GM13977 (cell line): ENCODE measurements at regions not wholly inside any gene's neighbourhood (a gene's known extent, or its start where the extent isn't known, plus 50 kb on each side); places are given as distances from the start of the nearest gene placed in this dataset.

Experiments
- DNase-seq: peaks from one replicate; pipeline ENCODE4 v3.0.0; 2012; ENCODE audit warnings: low spot score
- in situ Hi-C: fragments of 300-500 bp; cut with MboI; formaldehyde crosslinking; loops from one replicate; pipeline ENCODE4 v1.12.0; 2022; ENCODE audit warnings: low sequenced_read_pairs, low pct_unique_long_range_greater_than_20kb, mixed read lengths, inconsistent platforms; ENCODE audit not compliant: unreplicated experiment
- TF ChIP-seq, protein P1 (sequence below): IDR thresholded peaks from 2 replicates; pipeline ENCODE4 v1.5.1; 2012; ENCODE audit warnings: mild to moderate bottlenecking, control low read depth; ENCODE audit not compliant: insufficient read depth; ENCODE audit errors: extremely low read depth, missing control alignments

DNA sequence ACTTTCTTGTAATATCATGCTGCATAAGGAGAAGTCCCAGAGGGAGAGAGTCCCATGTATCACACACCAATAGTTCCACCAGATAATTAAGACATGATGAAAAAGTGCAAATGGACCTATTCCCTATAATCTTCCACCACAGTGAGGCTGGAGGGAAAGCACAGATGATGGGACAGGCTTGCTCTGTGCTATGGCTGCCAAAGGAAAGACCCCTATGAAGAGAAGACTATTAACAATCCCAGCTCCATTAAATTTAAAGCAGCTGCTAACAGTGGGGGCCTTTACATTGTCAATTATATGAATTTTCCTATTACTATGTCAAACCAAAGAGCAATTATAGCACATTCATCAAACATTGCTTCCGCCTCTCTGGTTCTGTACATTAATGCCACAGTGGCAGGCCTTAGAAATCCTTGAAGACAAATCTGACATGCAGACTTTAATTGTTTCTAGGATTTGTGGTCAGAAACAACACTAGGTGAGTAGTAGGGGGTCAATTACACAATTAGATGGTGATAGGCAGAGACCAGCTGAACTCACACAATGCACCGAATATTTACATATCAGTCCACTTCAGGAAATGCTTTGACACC, 551.3 kb downstream of the TLE1 start:
- TF ChIP-seq, protein P1, sequence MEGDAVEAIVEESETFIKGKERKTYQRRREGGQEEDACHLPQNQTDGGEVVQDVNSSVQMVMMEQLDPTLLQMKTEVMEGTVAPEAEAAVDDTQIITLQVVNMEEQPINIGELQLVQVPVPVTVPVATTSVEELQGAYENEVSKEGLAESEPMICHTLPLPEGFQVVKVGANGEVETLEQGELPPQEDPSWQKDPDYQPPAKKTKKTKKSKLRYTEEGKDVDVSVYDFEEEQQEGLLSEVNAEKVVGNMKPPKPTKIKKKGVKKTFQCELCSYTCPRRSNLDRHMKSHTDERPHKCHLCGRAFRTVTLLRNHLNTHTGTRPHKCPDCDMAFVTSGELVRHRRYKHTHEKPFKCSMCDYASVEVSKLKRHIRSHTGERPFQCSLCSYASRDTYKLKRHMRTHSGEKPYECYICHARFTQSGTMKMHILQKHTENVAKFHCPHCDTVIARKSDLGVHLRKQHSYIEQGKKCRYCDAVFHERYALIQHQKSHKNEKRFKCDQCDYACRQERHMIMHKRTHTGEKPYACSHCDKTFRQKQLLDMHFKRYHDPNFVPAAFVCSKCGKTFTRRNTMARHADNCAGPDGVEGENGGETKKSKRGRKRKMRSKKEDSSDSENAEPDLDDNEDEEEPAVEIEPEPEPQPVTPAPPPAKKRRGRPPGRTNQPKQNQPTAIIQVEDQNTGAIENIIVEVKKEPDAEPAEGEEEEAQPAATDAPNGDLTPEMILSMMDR = no peak
- in situ Hi-C loops = no loop called here
- DNase-seq = no peak

DNA sequence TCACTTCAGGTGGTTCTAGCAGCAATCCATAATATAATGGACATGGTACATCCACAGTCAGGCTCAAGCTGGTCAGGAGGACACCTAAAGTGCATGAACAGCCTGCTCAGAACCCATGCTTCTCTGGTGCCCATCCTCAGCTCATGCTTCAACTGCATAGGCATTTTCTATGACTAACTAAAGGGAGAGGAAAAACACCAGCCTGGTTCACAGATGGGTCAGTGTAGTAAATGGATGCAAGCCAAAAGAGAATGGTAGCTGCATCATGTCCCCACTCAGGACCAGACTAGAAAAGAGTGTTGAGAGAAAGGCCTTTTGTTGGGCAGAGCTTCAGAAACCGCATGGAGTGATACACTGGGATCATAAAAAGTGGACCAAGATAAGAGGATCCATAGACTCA, 556.6 kb downstream of the TLE1 start:
- no peak for DNase-seq
- in situ Hi-C loops = no loop called here
- TF ChIP-seq, protein P1 = no peak

- in situ Hi-C loops = no loop called here
- TF ChIP-seq, protein P1 = no peak
- DNase-seq = no peak
Measured at GRCh38 chr9:81132318-81132717, 557.0 kb downstream of the TLE1 start.

DNA sequence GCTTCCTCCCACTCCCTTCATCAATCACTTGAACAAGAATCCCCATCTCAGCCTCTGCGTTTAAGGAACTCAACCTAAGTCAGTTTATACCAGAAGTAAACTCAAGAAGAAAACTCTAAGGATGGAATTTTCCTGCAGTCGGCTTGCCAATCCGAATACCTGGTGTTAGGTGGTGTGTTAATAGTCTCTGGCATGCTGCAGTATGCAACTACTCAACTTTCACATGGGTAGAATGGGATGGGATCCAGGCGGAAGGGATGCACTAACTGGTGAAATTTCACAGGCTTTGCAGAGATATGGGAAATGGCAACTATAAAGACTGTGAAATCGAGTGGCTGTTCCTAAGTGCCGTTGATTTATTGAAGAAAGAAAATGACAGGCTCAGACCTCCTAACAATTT, 560.6 kb downstream of the TLE1 start:
- DNase-seq = no peak
- TF ChIP-seq, protein P1 = no peak

DNA sequence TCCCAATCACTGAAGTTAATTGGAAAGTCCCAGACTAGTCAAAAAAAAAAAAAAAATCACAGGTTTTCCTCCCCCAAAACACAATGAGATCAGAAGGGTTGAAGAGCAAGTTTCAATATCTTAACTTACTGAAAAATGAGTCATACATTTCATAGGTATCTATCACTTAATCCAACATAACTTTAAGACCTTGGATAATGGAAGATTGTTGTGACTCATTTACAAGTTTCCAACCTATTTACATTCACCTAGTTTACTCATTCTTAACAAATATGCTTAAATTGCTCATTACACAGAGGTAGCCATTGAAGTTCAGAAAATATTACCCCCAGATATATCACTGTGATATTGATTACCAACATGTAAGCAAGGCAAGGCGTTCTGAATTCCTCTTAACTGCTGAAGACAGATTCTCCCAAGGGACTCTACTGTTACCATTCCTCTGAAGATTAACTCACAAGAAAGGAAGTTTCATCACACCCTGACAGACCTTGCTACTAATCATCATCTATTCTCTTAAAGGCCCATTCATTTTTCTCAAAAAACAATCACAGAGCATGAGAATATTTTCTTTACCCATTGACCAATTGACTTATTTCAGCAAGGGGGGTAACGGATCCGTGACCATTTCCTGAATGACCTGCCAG, 563.8 kb downstream of the TLE1 start:
- DNase-seq = no peak
- TF ChIP-seq, protein P1 = no peak
- in situ Hi-C loops = no loop called here

More for the DNA sequence above, 560.6 kb downstream of the TLE1 start:
- in situ Hi-C loops = no loop called here

DNA sequence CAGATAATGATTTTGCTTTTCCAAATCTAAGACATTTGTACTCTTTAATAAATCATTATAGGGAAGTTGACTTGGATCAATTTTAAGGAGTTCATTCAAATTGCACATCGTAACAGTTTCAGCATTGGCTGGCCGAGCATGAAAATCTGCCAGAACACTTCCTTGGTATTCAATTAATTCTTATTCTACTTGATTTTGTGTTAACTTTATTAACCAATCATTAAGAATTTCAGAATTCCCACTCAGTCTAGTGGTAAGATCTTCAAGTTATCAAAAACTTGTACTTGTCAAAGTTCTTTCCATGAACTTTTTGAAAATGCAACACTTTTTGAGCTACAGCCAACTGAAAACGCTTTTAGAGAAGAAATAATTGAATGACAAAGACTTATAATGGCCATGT, 565.8 kb downstream of the TLE1 start:
- TF ChIP-seq, protein P1 = no peak
- in situ Hi-C loops = no loop called here
- DNase-seq = no peak
